ENCODE measurements at regions not wholly inside any gene's neighbourhood (a gene's known extent, or its start where the extent isn't known, plus 50 kb on each side); places are given as distances from the start of the nearest gene placed in this dataset.
"Not testable (repeated sequence)": the region's sequence is repeated elsewhere in the genome, so short reads cannot be mapped to it uniquely, and the experiment has no call there.

DNA sequence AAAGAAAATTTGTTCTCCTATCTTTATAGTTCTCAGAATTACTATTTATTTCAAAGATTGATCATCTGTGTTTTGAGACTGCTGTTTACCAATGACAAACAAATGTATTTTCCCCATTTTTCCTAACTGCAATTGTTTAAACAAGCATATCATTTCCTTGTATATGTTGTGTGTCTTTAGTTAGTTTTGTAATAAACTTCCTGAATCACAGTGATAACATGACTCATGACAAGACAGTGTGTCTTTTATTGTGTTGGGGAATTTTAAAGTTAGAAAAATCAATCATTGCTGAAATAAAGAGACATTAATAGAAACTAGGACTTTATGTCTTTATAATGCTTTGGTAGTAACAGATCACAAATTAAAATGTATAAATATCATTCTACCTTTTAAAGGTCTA lies 348.5 kb downstream of the KCNJ2 start:
- Mint-ChIP-seq H3K4me1 (no peaks in the 10 kb centered on the region), H3K27ac (no peak overlapping the region), H3K4me3 (no peak overlapping the region), H3K27me3 (no peaks in the 10 kb centered on the region), H3K9me3 (ENCODE audit: low read depth) (no peaks in the 10 kb centered on the region), H3K36me3 (ENCODE audit: low read depth) (no peaks in the 10 kb centered on the region)
- ChIA-PET POLR2A (no interaction called here), CTCF (no interaction called here)
- no peak for DNase-seq
- ATAC-seq: no peak
- intact Hi-C loops (cut with DNase I, micrococcal nuclease): no loop called here

DNA sequence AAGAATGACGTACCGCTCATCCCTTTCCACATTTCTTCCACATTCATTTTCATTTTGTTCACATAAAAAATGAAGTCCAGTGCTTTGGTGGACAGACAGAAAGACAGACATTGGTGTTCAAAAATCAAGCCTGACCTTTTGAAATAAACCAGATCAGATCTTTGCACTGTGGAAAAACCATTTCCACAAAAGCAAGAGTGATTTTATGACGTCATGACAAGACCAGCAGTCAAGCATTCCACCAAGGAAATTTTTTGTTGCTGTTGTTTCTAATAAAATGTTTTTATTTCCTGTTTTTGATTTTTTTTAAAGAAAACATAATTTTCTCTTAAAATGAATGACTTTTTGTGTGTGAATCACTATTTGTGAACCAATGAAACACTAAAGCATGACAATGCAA lies 350.0 kb downstream of the KCNJ2 start:
- ATAC-seq (no peak), DNase-seq (no peak)
- H3K27ac Mint-ChIP-seq: no peak overlapping the region
- H3K4me3 Mint-ChIP-seq: no peak overlapping the region
- intact Hi-C loops (cut with DNase I, micrococcal nuclease): no loop called here
- ChIA-PET CTCF (no interaction called here), POLR2A (no interaction called here)
- H3K27me3 Mint-ChIP-seq: no peaks in the 10 kb centered on the region
- no peaks in the 10 kb centered on the region for H3K4me1 Mint-ChIP-seq
- no peaks in the 10 kb centered on the region for H3K36me3 Mint-ChIP-seq (ENCODE audit: low read depth)
- no peaks in the 10 kb centered on the region for H3K9me3 Mint-ChIP-seq (ENCODE audit: low read depth)

DNA sequence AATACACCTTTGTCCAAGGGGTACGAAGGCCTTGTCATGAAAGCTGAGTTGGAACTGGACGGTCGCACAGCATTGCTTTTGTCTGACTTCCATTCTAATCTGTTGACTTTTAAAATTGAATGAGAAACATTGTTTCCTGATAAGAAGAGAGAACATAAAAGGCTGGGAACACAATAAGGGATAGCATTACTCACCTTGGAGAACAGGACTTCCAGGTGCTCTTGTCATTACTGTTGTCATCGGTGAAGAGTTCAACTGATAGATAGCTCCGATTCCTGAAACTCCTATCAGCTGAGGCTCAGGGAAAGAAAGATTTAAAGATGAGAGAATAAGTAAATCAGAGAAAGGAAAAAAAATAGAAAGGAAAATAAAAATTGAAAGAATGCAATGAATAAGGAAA lies 351.1 kb downstream of the KCNJ2 start:
- intact Hi-C loops (cut with DNase I, micrococcal nuclease): no loop called here
- no peak overlapping the region for H3K4me3 Mint-ChIP-seq
- POLR2A ChIA-PET: no interaction called here
- H3K9me3 Mint-ChIP-seq (ENCODE audit: low read depth): no peaks in the 10 kb centered on the region
- no peak for DNase-seq
- no peaks in the 10 kb centered on the region for H3K27me3 Mint-ChIP-seq
- ATAC-seq: no peak
- no peaks in the 10 kb centered on the region for H3K36me3 Mint-ChIP-seq (ENCODE audit: low read depth)
- H3K27ac Mint-ChIP-seq: no peak overlapping the region
- no peaks in the 10 kb centered on the region for H3K4me1 Mint-ChIP-seq
- CTCF ChIA-PET: no interaction called here

DNA sequence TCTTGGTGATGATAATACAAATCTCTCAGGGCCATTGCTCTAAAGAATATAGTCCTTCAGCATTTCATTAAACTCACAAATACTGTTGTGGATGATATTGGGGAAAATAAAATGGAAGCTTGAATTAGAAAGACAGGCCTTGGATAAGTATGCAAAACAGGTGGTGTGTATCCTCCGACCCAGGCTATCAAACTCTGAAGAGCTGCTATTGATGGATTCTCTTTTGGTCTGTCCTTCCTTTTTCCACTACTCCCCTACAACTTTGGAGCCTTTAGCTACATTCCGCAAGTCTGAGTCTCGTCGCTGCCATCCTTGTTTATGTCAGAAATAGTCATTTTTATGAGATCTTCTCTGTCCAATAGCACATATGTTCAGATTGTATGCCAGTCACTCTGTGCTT lies 351.6 kb downstream of the KCNJ2 start:
- no peaks in the 10 kb centered on the region for H3K9me3 Mint-ChIP-seq (ENCODE audit: low read depth)
- H3K4me1 Mint-ChIP-seq: no peaks in the 10 kb centered on the region
- ChIA-PET CTCF (no interaction called here), POLR2A (no interaction called here)
- H3K27me3 Mint-ChIP-seq: no peaks in the 10 kb centered on the region
- no peak overlapping the region for H3K27ac Mint-ChIP-seq
- no peak overlapping the region for H3K4me3 Mint-ChIP-seq
- no peak for ATAC-seq
- intact Hi-C loops (cut with DNase I, micrococcal nuclease): no loop called here
- H3K36me3 Mint-ChIP-seq (ENCODE audit: low read depth): no peaks in the 10 kb centered on the region
- DNase-seq: no peak

DNA sequence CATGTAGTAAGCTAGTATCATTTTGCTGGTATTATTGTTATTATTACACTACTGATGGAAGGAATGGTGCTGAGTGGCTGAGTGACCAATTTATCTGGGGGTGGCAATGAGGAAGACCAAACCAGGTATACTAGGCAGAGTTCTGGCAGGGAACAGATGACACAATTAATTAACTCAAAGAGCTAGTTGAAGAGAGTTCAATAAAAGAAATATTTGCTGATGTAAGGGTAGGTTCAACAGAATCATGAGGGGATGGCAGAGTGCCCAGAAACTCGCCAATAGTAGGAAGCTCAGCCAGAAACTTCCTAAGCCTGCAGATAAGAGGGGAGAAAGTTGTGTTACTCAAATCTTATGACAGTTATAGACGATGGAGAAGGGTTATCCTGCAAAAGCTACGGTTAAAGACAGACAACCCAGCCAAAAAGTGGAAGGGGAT lies 352.5 kb downstream of the KCNJ2 start:
- Mint-ChIP-seq H3K27me3 (no peaks in the 10 kb centered on the region), H3K4me1 (no peaks in the 10 kb centered on the region), H3K36me3 (ENCODE audit: low read depth) (no peaks in the 10 kb centered on the region), H3K4me3 (no peak overlapping the region), H3K9me3 (ENCODE audit: low read depth) (no peaks in the 10 kb centered on the region), H3K27ac (no peak overlapping the region)
- POLR2A ChIA-PET: no interaction called here
- DNase-seq (no peak), ATAC-seq (no peak)
- intact Hi-C loops (cut with DNase I, micrococcal nuclease): no loop called here
- CTCF ChIA-PET: no interaction called here

DNA sequence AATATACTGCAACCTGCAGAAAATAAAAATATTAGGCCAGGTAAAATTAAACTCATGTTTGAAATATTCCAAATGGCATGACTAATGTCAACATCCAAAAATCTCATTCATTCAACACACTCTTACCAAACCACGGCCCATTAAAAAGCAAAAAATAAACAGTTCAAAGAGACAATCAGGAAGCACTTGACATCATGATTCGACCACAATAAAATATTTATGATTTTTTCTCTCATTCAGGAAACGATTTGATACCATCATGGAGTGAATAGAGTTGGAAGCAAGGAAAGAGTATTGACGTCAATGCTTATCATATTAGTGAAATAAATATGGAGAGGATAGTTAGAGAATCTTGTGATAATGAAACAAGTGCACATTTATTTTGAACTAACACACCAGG lies 354.1 kb downstream of the KCNJ2 start:
- CTCF ChIA-PET: no interaction called here
- Mint-ChIP-seq H3K27ac (no peak overlapping the region), H3K36me3 (ENCODE audit: low read depth) (no peaks in the 10 kb centered on the region), H3K27me3 (no peaks in the 10 kb centered on the region), H3K4me1 (peaks cover 2% of the 10 kb centered on the region), H3K4me3 (no peak overlapping the region), H3K9me3 (ENCODE audit: low read depth) (no peaks in the 10 kb centered on the region)
- no peak for ATAC-seq
- no peak for DNase-seq
- POLR2A ChIA-PET: no interaction called here
- intact Hi-C loops (cut with DNase I, micrococcal nuclease): no loop called here

DNA sequence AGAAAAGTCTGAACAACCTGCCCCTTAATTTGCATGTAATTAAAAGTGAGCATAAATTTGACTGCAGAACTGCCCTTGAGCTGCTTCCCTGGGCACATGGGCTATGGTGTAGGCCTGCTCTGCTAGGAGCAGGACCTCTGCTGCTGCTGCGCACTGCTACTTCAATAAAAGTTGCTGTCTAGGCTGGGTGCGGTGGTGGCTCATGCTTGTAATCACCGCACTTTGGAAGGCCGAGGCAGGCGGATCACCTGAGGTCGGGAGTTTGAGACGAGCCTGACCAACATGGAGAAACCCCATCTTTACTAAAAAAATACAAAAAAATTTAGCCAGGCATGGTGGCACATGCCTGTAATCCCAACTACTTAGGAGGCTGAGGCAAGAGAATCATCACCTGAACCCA lies 355.7 kb downstream of the KCNJ2 start:
- intact Hi-C loops (cut with DNase I, micrococcal nuclease); CTCF ChIA-PET; DNase-seq; H3K36me3 Mint-ChIP-seq (ENCODE audit: low read depth); H3K4me1 Mint-ChIP-seq; H3K9me3 Mint-ChIP-seq (ENCODE audit: low read depth); POLR2A ChIA-PET; H3K27ac Mint-ChIP-seq; H3K4me3 Mint-ChIP-seq; ATAC-seq; H3K27me3 Mint-ChIP-seq: not testable (repeated sequence)

DNA sequence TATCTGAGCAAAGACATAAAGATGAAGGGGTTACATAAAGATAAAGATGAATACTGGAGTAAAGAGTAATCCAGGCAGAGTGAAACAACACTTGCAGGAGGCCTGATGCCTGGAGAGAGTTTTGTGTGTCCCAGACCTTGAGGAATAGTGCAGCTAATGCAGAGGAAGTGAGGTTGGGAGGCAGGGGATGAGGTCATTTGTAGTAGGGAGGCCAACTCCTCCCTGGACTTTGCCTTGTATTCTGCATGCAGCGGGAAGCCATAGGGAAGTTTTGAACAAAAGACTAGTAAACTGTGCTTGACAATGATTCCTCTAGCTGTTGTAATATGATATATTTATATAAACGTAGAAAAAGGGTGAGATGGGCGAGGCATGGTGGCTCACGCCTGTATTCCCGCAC lies 356.6 kb downstream of the KCNJ2 start:
- no peaks in the 10 kb centered on the region for H3K9me3 Mint-ChIP-seq (ENCODE audit: low read depth)
- H3K27me3 Mint-ChIP-seq: no peaks in the 10 kb centered on the region
- peaks cover 2% of the 10 kb centered on the region for H3K4me1 Mint-ChIP-seq
- no peak overlapping the region for H3K4me3 Mint-ChIP-seq
- POLR2A ChIA-PET: no interaction called here
- CTCF ChIA-PET: no interaction called here
- DNase-seq (no peak), ATAC-seq (no peak)
- intact Hi-C loops (cut with DNase I, micrococcal nuclease): no loop called here
- no peaks in the 10 kb centered on the region for H3K36me3 Mint-ChIP-seq (ENCODE audit: low read depth)
- no peak overlapping the region for H3K27ac Mint-ChIP-seq

DNA sequence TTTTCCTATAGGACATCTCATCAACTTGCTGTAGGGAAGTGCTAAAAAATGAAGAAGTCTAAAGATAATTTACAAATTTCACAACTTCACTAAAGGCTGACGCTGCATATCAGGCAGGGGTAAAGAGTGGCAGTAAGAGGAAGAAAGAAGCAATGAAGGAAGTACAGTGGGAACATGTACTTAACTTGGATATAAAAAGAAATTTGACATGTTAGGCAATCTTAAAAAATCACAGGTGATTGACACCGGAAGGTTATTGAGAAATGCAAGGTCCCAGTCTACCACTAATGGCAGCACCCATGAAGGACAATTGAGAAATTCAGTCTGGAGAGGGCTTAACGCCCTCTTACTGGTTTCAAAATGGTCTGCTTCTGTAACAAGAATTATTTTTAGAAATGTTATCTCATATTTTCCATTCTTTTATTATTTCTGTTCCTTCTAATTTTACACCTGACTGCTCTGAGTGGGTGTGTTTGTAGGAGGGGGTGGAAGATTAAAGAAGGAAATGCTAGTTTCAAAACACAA lies 358.1 kb downstream of the KCNJ2 start:
- no peaks in the 10 kb centered on the region for H3K9me3 Mint-ChIP-seq (ENCODE audit: low read depth)
- no peaks in the 10 kb centered on the region for H3K27me3 Mint-ChIP-seq
- peaks cover 2% of the 10 kb centered on the region for H3K4me1 Mint-ChIP-seq
- H3K36me3 Mint-ChIP-seq (ENCODE audit: low read depth): no peaks in the 10 kb centered on the region
- ATAC-seq (no peak), DNase-seq (no peak)
- ChIA-PET CTCF (interaction anchor here (1.3 kb wide), 1 partner anchor 649 kb away, joined by 4 read pairs; no protein-coding TSS in a partner anchor), POLR2A (interaction anchor here (0.6 kb wide), 1 partner anchor 55 kb away, joined by 3 read pairs; no protein-coding TSS in a partner anchor)
- no peak overlapping the region for H3K27ac Mint-ChIP-seq
- intact Hi-C loops (cut with DNase I, micrococcal nuclease): no loop called here
- H3K4me3 Mint-ChIP-seq: no peak overlapping the region

DNA sequence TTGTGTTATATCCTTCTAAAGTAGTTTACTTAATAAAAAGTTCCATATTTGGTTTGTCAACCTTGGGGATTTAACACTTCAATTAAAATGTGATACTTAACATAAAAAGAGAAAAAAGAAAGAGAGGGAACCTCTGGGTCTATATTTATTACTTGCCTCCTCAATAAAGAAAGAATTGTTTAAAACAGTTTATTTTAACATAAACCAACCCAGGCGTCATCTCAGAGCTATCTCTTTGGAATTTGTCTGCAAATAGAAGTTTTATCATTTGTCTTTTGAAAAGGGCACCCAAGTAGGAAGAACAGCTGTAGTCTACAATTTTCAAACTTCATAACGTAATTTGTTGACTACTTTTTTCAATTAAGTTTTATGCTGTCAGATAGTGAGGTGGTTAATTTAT lies 364.1 kb downstream of the KCNJ2 start:
- POLR2A ChIA-PET: no interaction called here
- H3K36me3 Mint-ChIP-seq (ENCODE audit: low read depth): no peaks in the 10 kb centered on the region
- no peaks in the 10 kb centered on the region for H3K4me1 Mint-ChIP-seq
- no peaks in the 10 kb centered on the region for H3K27me3 Mint-ChIP-seq
- CTCF ChIA-PET: interaction anchor here (0.7 kb wide), 1 partner anchor 67 kb away, joined by 3 read pairs; no protein-coding TSS in a partner anchor
- DNase-seq (no peak), ATAC-seq (no peak)
- intact Hi-C loops (cut with DNase I, micrococcal nuclease): no loop called here
- no peak overlapping the region for H3K27ac Mint-ChIP-seq
- no peak overlapping the region for H3K4me3 Mint-ChIP-seq
- peaks cover 2% of the 10 kb centered on the region for H3K9me3 Mint-ChIP-seq (ENCODE audit: low read depth)

DNA sequence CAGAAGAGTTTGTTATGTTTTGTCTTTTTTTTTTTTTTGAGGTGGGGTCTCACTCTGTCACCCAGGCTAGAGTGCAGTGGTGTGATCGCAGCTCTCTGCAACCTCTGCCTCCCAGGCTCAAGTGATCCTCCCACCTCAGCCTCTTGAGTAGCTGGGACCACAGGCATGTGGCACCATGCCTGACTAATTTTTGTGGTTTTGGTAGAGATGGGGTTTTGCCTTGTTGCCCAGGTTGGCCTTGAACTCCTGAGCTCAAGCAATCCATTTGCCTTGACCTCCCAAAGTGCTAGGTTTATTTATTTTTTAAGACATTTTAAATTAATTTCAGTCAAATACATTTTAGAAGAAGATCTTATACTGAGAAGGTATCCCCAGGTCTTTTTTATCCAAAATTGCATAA lies 366.7 kb downstream of the KCNJ2 start:
- Mint-ChIP-seq H3K27me3 (no peaks in the 10 kb centered on the region), H3K36me3 (ENCODE audit: low read depth) (no peaks in the 10 kb centered on the region), H3K4me1 (no peaks in the 10 kb centered on the region), H3K27ac (no peak overlapping the region), H3K9me3 (ENCODE audit: low read depth) (peaks cover 2% of the 10 kb centered on the region), H3K4me3 (no peak overlapping the region)
- CTCF ChIA-PET: no interaction called here
- POLR2A ChIA-PET: no interaction called here
- intact Hi-C loops (cut with DNase I, micrococcal nuclease): no loop called here
- ATAC-seq (no peak), DNase-seq (no peak)

DNA sequence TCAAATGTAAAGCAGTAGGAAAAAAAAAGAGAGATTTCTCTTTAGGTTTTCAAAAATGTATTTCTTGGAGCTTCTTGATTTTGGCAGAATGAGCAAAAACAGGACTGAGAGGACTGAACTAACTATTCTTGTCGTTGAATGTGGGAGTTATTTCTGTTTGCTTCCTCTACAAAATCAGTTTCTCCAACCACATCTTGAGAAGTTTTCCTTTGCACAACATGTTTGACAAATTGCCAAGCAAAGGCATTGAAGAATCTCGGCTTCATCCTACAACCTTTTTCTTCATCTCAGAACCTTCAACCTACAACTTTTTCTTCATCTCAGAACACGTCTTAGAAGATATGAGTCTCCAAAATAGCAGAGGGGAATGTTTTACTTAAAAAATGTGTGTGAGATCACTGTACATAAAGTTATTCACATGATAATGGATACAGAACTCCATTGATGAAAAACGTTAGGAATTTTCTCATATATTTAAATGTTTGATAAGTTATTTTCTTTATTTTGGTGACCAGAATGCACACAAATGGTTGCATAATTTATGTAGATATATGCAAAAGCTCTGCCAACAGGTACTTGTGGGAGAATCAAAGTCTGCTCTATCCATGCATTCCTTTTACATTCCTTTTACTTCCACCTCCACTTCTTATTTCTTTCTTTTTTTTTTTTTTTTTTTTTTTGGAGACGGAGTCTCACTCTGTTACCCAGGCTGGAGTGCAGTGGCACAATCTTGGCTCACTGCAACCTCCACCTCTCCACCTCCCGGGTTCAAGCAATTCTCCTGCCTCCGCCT lies 370.0 kb downstream of the KCNJ2 start:
- intact Hi-C loops (cut with DNase I, micrococcal nuclease): no loop called here
- H3K4me1 Mint-ChIP-seq: no peaks in the 10 kb centered on the region
- ATAC-seq (no peak), DNase-seq (no peak)
- no peak overlapping the region for H3K4me3 Mint-ChIP-seq
- CTCF ChIA-PET: no interaction called here
- H3K27ac Mint-ChIP-seq: no peak overlapping the region
- POLR2A ChIA-PET: no interaction called here
- no peaks in the 10 kb centered on the region for H3K27me3 Mint-ChIP-seq
- H3K36me3 Mint-ChIP-seq (ENCODE audit: low read depth): no peaks in the 10 kb centered on the region
- no peaks in the 10 kb centered on the region for H3K9me3 Mint-ChIP-seq (ENCODE audit: low read depth)
